ENCODE measurements at regions not wholly inside any gene's neighbourhood (a gene's known extent, or its start where the extent isn't known, plus 50 kb on each side); places are given as distances from the start of the nearest gene placed in this dataset.

DNA sequence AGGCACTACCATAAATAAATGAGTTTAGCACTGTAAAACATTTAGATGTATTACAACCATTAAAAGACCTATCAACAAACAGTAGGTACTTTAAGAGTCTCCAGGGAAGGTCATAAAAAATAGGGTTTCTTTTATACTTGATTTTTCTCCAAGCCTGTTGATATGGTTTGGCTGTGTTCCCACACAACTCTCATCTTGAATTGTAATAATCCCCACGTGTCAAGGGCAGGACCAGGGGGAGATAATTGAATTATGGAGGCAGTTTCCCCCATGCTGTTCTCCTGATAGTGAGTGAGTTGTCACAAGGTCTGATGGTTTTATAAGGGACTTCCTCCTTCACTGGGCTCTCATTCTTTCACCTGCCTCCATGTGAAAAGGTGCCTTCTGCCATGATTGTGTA, 468.9 kb upstream of the UBE2E2 start (continued):
- TF ChIP-seq, protein P1, sequence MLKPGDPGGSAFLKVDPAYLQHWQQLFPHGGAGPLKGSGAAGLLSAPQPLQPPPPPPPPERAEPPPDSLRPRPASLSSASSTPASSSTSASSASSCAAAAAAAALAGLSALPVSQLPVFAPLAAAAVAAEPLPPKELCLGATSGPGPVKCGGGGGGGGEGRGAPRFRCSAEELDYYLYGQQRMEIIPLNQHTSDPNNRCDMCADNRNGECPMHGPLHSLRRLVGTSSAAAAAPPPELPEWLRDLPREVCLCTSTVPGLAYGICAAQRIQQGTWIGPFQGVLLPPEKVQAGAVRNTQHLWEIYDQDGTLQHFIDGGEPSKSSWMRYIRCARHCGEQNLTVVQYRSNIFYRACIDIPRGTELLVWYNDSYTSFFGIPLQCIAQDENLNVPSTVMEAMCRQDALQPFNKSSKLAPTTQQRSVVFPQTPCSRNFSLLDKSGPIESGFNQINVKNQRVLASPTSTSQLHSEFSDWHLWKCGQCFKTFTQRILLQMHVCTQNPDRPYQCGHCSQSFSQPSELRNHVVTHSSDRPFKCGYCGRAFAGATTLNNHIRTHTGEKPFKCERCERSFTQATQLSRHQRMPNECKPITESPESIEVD (tag by site-specific recombination; IDR thresholded peaks at IDR 0.05): peak; percentile 97
- TF ChIP-seq ZNF629 (tag by site-specific recombination; IDR thresholded peaks at IDR 0.05): peak; percentile 67
- TF ChIP-seq YY2 (tag by site-specific recombination; IDR thresholded peaks at IDR 0.05): no peak
- TF ChIP-seq ZNF394 (tag by site-specific recombination; IDR thresholded peaks at IDR 0.05; ENCODE audit: borderline replicate concordance): peak; percentile 18; the same call in 1 of the 2 replicates
- TF ChIP-seq, protein P2, sequence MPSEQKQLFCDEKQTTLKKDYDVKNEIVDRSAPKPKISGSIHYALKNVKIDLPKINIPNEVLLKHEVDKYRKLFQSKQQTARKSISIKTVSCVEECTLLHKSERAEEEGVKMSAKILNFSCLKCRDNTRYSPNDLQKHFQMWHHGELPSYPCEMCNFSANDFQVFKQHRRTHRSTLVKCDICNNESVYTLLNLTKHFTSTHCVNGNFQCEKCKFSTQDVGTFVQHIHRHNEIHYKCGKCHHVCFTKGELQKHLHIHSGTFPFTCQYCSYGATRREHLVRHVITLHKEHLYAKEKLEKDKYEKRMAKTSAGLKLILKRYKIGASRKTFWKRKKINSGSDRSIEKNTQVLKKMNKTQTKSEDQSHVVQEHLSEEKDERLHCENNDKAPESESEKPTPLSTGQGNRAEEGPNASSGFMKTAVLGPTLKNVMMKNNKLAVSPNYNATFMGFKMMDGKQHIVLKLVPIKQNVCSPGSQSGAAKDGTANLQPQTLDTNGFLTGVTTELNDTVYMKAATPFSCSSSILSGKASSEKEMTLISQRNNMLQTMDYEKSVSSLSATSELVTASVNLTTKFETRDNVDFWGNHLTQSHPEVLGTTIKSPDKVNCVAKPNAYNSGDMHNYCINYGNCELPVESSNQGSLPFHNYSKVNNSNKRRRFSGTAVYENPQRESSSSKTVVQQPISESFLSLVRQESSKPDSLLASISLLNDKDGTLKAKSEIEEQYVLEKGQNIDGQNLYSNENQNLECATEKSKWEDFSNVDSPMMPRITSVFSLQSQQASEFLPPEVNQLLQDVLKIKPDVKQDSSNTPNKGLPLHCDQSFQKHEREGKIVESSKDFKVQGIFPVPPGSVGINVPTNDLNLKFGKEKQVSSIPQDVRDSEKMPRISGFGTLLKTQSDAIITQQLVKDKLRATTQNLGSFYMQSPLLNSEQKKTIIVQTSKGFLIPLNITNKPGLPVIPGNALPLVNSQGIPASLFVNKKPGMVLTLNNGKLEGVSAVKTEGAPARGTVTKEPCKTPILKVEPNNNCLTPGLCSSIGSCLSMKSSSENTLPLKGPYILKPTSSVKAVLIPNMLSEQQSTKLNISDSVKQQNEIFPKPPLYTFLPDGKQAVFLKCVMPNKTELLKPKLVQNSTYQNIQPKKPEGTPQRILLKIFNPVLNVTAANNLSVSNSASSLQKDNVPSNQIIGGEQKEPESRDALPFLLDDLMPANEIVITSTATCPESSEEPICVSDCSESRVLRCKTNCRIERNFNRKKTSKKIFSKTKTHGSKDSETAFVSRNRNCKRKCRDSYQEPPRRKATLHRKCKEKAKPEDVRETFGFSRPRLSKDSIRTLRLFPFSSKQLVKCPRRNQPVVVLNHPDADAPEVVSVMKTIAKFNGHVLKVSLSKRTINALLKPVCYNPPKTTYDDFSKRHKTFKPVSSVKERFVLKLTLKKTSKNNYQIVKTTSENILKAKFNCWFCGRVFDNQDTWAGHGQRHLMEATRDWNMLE (tag by site-specific recombination; conservative IDR thresholded peaks at IDR 0.05; ENCODE audit: low read depth): peak; percentile 31; the same call in 1 of the 2 replicates
- TF ChIP-seq, protein P3, sequence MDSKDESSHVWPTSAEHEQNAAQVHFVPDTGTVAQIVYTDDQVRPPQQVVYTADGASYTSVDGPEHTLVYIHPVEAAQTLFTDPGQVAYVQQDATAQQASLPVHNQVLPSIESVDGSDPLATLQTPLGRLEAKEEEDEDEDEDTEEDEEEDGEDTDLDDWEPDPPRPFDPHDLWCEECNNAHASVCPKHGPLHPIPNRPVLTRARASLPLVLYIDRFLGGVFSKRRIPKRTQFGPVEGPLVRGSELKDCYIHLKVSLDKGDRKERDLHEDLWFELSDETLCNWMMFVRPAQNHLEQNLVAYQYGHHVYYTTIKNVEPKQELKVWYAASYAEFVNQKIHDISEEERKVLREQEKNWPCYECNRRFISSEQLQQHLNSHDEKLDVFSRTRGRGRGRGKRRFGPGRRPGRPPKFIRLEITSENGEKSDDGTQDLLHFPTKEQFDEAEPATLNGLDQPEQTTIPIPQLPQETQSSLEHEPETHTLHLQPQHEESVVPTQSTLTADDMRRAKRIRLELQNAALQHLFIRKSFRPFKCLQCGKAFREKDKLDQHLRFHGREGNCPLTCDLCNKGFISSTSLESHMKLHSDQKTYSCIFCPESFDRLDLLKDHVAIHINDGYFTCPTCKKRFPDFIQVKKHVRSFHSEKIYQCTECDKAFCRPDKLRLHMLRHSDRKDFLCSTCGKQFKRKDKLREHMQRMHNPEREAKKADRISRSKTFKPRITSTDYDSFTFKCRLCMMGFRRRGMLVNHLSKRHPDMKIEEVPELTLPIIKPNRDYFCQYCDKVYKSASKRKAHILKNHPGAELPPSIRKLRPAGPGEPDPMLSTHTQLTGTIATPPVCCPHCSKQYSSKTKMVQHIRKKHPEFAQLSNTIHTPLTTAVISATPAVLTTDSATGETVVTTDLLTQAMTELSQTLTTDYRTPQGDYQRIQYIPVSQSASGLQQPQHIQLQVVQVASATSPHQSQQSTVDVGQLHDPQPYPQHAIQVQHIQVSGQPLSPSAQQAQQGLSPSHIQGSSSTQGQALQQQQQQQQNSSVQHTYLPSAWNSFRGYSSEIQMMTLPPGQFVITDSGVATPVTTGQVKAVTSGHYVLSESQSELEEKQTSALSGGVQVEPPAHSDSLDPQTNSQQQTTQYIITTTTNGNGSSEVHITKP (tag by site-specific recombination; IDR thresholded peaks at IDR 0.05): peak; percentile 36; the same call in 1 of the 2 replicates
- TF ChIP-seq FEZF1 (tag by site-specific recombination; IDR thresholded peaks at IDR 0.05): peak; percentile 96
- TF ChIP-seq SCRT1 (tag by site-specific recombination; IDR thresholded peaks at IDR 0.05; ENCODE audit: borderline replicate concordance): peak; percentile 96
- TF ChIP-seq ZFP37 (tag by site-specific recombination; IDR thresholded peaks at IDR 0.05): no peak
- TF ChIP-seq, protein P4, sequence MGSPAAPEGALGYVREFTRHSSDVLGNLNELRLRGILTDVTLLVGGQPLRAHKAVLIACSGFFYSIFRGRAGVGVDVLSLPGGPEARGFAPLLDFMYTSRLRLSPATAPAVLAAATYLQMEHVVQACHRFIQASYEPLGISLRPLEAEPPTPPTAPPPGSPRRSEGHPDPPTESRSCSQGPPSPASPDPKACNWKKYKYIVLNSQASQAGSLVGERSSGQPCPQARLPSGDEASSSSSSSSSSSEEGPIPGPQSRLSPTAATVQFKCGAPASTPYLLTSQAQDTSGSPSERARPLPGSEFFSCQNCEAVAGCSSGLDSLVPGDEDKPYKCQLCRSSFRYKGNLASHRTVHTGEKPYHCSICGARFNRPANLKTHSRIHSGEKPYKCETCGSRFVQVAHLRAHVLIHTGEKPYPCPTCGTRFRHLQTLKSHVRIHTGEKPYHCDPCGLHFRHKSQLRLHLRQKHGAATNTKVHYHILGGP (tag by site-specific recombination; IDR thresholded peaks at IDR 0.05): peak; percentile 23; the same call in 1 of the 2 replicates
- peak; percentile 45; the same call in 1 of the 2 replicates for TF ChIP-seq BCL11A (tag by site-specific recombination; IDR thresholded peaks at IDR 0.05; ENCODE audit: low read depth)
- TF ChIP-seq, protein P5, sequence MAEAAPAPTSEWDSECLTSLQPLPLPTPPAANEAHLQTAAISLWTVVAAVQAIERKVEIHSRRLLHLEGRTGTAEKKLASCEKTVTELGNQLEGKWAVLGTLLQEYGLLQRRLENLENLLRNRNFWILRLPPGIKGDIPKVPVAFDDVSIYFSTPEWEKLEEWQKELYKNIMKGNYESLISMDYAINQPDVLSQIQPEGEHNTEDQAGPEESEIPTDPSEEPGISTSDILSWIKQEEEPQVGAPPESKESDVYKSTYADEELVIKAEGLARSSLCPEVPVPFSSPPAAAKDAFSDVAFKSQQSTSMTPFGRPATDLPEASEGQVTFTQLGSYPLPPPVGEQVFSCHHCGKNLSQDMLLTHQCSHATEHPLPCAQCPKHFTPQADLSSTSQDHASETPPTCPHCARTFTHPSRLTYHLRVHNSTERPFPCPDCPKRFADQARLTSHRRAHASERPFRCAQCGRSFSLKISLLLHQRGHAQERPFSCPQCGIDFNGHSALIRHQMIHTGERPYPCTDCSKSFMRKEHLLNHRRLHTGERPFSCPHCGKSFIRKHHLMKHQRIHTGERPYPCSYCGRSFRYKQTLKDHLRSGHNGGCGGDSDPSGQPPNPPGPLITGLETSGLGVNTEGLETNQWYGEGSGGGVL (tag by site-specific recombination; IDR thresholded peaks at IDR 0.05): peak; percentile 39; the same call in 1 of the 2 replicates
- TF ChIP-seq, protein P6, sequence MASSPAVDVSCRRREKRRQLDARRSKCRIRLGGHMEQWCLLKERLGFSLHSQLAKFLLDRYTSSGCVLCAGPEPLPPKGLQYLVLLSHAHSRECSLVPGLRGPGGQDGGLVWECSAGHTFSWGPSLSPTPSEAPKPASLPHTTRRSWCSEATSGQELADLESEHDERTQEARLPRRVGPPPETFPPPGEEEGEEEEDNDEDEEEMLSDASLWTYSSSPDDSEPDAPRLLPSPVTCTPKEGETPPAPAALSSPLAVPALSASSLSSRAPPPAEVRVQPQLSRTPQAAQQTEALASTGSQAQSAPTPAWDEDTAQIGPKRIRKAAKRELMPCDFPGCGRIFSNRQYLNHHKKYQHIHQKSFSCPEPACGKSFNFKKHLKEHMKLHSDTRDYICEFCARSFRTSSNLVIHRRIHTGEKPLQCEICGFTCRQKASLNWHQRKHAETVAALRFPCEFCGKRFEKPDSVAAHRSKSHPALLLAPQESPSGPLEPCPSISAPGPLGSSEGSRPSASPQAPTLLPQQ (tag by site-specific recombination; IDR thresholded peaks at IDR 0.05): peak; percentile 38; the same call in 1 of the 2 replicates
- TF ChIP-seq ZFP69B (tag by site-specific recombination; IDR thresholded peaks at IDR 0.05): 0 out of 2 replicates have a peak, but pooled peaks have one; percentile 13

All from HEK293 (cell line).